ENCODE measurements at regions not wholly inside any gene's neighbourhood (a gene's known extent, or its start where the extent isn't known, plus 50 kb on each side); places are given as distances from the start of the nearest gene placed in this dataset.
"Not testable (repeated sequence)": the region's sequence is repeated elsewhere in the genome, so short reads cannot be mapped to it uniquely, and the experiment has no call there.

DNA sequence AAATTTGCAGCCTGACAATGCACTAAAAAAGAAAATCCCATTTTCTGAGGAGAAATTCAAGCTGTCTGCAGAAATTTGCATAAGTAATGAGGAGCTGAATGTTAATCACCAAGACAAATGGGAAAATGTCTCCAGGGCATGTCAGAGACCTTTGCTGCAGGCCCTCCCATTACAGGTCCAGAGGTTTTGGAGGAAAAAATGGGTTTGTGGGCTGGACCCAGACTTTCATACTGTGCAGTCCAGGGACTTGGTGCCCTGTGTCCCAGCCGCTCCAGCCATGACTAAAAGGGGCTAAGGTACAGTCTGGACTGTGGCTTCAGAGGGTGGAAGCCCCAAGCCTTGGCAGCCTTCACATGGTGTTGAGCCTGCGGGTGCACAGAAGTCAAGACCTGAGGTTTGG lies 209.8 kb upstream of the PRICKLE2 start:
- TF ChIP-seq, protein P1, sequence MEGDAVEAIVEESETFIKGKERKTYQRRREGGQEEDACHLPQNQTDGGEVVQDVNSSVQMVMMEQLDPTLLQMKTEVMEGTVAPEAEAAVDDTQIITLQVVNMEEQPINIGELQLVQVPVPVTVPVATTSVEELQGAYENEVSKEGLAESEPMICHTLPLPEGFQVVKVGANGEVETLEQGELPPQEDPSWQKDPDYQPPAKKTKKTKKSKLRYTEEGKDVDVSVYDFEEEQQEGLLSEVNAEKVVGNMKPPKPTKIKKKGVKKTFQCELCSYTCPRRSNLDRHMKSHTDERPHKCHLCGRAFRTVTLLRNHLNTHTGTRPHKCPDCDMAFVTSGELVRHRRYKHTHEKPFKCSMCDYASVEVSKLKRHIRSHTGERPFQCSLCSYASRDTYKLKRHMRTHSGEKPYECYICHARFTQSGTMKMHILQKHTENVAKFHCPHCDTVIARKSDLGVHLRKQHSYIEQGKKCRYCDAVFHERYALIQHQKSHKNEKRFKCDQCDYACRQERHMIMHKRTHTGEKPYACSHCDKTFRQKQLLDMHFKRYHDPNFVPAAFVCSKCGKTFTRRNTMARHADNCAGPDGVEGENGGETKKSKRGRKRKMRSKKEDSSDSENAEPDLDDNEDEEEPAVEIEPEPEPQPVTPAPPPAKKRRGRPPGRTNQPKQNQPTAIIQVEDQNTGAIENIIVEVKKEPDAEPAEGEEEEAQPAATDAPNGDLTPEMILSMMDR (IDR thresholded peaks at IDR 0.05): not testable (repeated sequence)
- TF ChIP-seq POLR2A (IDR thresholded peaks at IDR 0.05): not testable (repeated sequence)
